Kidney (tissue), 13 donors: ENCODE measurements at regions not wholly inside any gene's neighbourhood (a gene's known extent, or its start where the extent isn't known, plus 50 kb on each side); places are given as distances from the start of the nearest gene placed in this dataset.

Source experiments
- DNase-seq, 5 donors: peaks; one replicate each; pipeline ENCODE4 v3.0.0-alpha.2; 2013 to 2020
- FAIRE-seq: peaks from 2 replicates; lab custom pipeline; 2012; peaks lifted over from hg19 to GRCh38; lab: Jason Lieb, UNC
- H3K27ac ChIP-seq, 2 donors: one replicate each; pipeline ENCODE4 v1.7.0; 2013; ENCODE audit warnings: low read depth in 2 of 2, low read length in 2 of 2, inconsistent platforms in 1 of 2
- H3K27me3 ChIP-seq: one replicate; pipeline ENCODE4 v1.7.1; 2013; ENCODE audit warnings: low read length, inconsistent platforms; ENCODE audit not compliant: control insufficient read depth, insufficient read depth
- H3K36me3 ChIP-seq, 3 donors: one replicate each; pipeline versions ENCODE4 v1.7.0 to v1.7.1; 2013; ENCODE audit warnings: low read length in 3 of 3, control low read depth in 1 of 3, inconsistent platforms in 1 of 3; ENCODE audit not compliant: insufficient read depth in 3 of 3, control insufficient read depth in 2 of 3
- H3K4me1 ChIP-seq, 3 donors: one replicate each; pipeline versions ENCODE4 v1.7.0 to v1.7.1; 2013; ENCODE audit warnings: low read length in 3 of 3, inconsistent platforms in 1 of 3, low read depth in 1 of 3; ENCODE audit not compliant: control insufficient read depth in 2 of 3, insufficient read depth in 2 of 3
- H3K4me3 ChIP-seq, 3 donors: one replicate each; pipeline versions ENCODE4 v1.7.0 to v1.8.1; 2013; ENCODE audit warnings: low read length in 3 of 3, control low read depth in 1 of 3, inconsistent platforms in 1 of 3
- H3K9ac ChIP-seq, 3 donors: one replicate each; pipeline versions ENCODE4 v1.7.0 to v1.7.1; 2013; ENCODE audit warnings: low read length in 3 of 3, control low read depth in 1 of 3, inconsistent platforms in 1 of 3
- H3K9me3 ChIP-seq, 3 donors: one replicate each; pipeline versions ENCODE4 v1.7.0 to v1.7.1; 2013; ENCODE audit warnings: low read length in 3 of 3, control low read depth in 1 of 3, inconsistent platforms in 1 of 3; ENCODE audit not compliant: control insufficient read depth in 2 of 3, insufficient read depth in 1 of 3
- intact Hi-C: fragments of 100-400 bp; cut with DNase I; formaldehyde crosslinking; loops from one replicate; pipeline ENCODE4 v1.11.1; 2022
- TF ChIP-seq, protein P1 (sequence below): IDR thresholded peaks from 3 replicates; pipeline ENCODE4 v1.5.1; 2012; ENCODE audit warnings: mild to moderate bottlenecking, moderate library complexity, borderline replicate concordance; ENCODE audit not compliant: insufficient read depth; ENCODE audit errors: extremely low read depth
- donor health status: control.
- donor health status: control.
- donor health status: control.
- donor health status: control.
- donor health status: control.
- donor health status: DM: yes; HTN: yes; CAD: no.
- donor health status: Normal renal cell carcinoma (clear cell type).

DNA sequence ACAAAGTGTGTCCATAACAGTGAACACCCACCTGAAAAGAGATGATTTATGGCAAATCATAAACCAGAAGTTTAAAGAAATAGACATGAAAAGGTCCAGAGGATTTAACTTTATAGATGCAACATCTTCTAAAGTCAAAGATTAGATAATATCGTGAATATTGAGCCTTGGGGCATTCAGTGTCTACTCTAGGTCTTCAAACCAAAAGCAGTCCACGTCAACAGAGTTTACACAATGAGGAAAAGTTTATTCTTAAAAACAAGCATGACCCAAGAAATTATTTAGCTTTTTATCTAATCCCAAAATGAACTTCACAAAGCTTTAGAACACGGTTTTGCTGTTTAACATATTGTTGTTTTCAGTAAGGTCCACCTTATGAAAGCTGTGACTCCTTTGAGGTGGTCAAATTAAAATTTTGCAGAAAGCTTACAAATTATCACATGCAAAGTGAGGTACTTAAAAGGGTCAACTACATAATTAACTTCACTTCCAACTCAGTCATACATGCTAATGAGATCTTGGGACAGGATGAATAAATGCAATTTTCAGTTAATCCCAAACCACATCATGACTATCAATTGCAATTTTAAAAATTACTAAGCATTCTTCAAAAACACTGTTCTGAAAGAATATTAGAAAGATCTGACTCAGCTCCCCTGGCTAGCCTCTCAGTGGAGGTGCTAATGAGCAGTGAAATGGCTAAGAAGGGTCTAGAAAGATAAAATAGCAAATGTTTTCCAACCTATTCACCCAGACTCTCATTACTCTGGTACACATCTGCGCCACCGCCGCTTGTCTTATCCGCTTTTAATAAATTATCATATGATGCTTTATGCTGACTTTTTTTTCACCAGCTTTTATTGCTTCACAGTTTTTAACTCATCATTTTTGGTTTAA is 92.4 kb upstream of the WDR17 start:
- intact Hi-C loops: no loop called here
- no peak overlapping the region for H3K27ac ChIP-seq
- no peaks in the 10 kb centered on the region for H3K27me3 ChIP-seq
- H3K9ac ChIP-seq: no peak overlapping the region
- FAIRE-seq: no peak
- H3K4me3 ChIP-seq: no peak overlapping the region
- TF ChIP-seq, protein P1, sequence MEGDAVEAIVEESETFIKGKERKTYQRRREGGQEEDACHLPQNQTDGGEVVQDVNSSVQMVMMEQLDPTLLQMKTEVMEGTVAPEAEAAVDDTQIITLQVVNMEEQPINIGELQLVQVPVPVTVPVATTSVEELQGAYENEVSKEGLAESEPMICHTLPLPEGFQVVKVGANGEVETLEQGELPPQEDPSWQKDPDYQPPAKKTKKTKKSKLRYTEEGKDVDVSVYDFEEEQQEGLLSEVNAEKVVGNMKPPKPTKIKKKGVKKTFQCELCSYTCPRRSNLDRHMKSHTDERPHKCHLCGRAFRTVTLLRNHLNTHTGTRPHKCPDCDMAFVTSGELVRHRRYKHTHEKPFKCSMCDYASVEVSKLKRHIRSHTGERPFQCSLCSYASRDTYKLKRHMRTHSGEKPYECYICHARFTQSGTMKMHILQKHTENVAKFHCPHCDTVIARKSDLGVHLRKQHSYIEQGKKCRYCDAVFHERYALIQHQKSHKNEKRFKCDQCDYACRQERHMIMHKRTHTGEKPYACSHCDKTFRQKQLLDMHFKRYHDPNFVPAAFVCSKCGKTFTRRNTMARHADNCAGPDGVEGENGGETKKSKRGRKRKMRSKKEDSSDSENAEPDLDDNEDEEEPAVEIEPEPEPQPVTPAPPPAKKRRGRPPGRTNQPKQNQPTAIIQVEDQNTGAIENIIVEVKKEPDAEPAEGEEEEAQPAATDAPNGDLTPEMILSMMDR: no peak
- no peaks in the 10 kb centered on the region for H3K36me3 ChIP-seq
- H3K4me1 ChIP-seq: no peaks in the 10 kb centered on the region
- no peak for DNase-seq
- no peaks in the 10 kb centered on the region for H3K9me3 ChIP-seq

DNA sequence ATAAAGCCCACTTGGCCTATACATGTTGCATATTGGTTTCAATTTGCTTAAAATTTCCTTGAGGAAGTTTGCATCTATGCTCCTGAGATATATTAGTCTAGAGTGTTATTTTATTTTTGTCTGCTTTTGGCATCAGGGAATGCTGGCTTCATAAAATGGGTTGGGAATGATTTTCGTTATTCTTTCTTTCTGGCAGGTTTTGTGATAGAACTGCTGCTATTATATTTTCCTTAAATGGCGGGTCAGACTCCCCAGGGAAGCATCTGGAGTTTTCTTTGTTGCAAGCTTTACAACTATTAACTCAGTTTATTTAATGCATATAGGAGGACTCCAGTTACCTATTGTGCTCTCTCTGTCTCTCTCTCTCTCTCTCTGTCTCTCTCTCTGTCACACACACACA is 82.0 kb upstream of the WDR17 start:
- no peaks in the 10 kb centered on the region for H3K27me3 ChIP-seq
- H3K27ac ChIP-seq: no peak overlapping the region
- no peak for FAIRE-seq
- no peak for DNase-seq
- intact Hi-C loops: no loop called here
- H3K9me3 ChIP-seq: no peaks in the 10 kb centered on the region
- no peak overlapping the region for H3K4me3 ChIP-seq
- H3K9ac ChIP-seq: no peak overlapping the region
- no peaks in the 10 kb centered on the region for H3K4me1 ChIP-seq
- TF ChIP-seq, protein P1: no peak
- H3K36me3 ChIP-seq: no peaks in the 10 kb centered on the region

DNA sequence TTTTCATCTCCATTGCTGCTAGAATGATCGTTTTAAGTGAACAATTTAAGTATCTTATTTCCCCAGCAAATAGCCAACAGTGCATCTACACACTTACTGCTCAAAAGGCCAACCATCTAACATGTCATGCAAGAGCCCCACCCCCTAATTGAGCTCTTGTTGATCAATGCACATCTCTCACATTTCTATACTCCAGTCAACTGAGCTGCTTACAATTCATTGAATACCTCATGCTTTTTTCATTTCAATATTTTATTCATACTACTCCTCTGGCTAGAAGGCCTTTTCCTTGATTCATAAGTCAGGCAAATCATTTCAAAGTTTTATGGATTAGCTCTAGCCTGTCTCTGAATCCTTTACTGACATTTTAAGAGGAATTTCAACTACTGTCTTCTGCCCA is 79.0 kb upstream of the WDR17 start:
- TF ChIP-seq, protein P1: no peak
- no peaks in the 10 kb centered on the region for H3K4me1 ChIP-seq

DNA sequence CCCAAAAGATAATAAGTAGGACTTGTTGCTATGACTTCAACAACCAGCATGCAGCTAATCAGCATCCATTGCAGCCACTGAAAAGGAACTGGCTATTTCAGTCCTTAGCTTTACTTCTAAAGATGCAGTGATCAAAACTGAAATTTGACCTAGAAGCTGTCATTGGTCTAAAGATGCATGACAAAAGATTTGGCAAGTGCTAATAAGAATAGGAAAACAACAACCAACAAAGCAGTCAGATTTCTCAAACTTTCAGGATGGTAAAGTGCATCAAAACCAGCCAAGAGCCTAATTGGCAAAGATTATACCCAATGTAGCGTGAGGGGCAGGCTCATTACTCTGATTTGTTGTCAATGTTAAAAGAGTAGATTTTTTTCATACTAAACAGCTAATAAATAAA is 77.1 kb upstream of the WDR17 start:
- FAIRE-seq: no peak
- no peak overlapping the region for H3K27ac ChIP-seq
- intact Hi-C loops: no loop called here

More for the DNA sequence above, 79.0 kb upstream of the WDR17 start:
- intact Hi-C loops: no loop called here
- Histone ChIP-seq H3K36me3 (no peaks in the 10 kb centered on the region), H3K4me3 (no peak overlapping the region), H3K9ac (no peak overlapping the region), H3K27me3 (no peaks in the 10 kb centered on the region), H3K27ac (no peak overlapping the region), H3K9me3 (no peaks in the 10 kb centered on the region)
- DNase-seq (no peak), FAIRE-seq (no peak)

More for the DNA sequence above, 77.1 kb upstream of the WDR17 start:
- Histone ChIP-seq H3K9ac (no peak overlapping the region), H3K4me1 (no peaks in the 10 kb centered on the region), H3K27me3 (no peaks in the 10 kb centered on the region), H3K4me3 (no peak overlapping the region), H3K36me3 (no peaks in the 10 kb centered on the region), H3K9me3 (no peaks in the 10 kb centered on the region)
- DNase-seq: no peak
- TF ChIP-seq, protein P1: no peak
